Activated CD4-positive, alpha-beta T cell treated with anti-CD3 and anti-CD28 coated beads, Interleukin-2, amount 10 ng/mL, durations not matched to agents 7 days and 5 days (primary cell): ENCODE measurements at regions not wholly inside any gene's neighbourhood (a gene's known extent, or its start where the extent isn't known, plus 50 kb on each side); places are given as distances from the start of the nearest gene placed in this dataset.

ENCODE experiments used
- CTCF ChIA-PET: fragments of 350-600 bp; sonication (Branson Sonifier 250); formaldehyde crosslinking; loops from one replicate; lab custom pipeline; 2021; ENCODE audit warnings: antibody characterized with exemption; lab: Charles Lee
- POLR2A ChIA-PET: fragments of 350-600 bp; sonication (Branson Sonifier 250); formaldehyde crosslinking; loops from one replicate; lab custom pipeline; 2021; ENCODE audit warnings: antibody characterized with exemption; lab: Charles Lee
- DNase-seq: peaks from one replicate; pipeline ENCODE4 v3.0.0-alpha.2; 2020
- H3K27ac Mint-ChIP-seq: one replicate; pipeline ENCODE4 v1.8.0; 2021; ENCODE audit warnings: mild to moderate bottlenecking, moderate library complexity, mixed read lengths
- H3K27me3 Mint-ChIP-seq: one replicate; pipeline ENCODE4 v1.8.0; 2021; ENCODE audit warnings: mixed read lengths
- H3K36me3 Mint-ChIP-seq: one replicate; pipeline ENCODE4 v1.8.0; 2021; ENCODE audit warnings: low read depth, mixed read lengths
- H3K4me1 Mint-ChIP-seq: one replicate; pipeline ENCODE4 v1.8.0; 2021; ENCODE audit warnings: mixed read lengths
- H3K4me3 Mint-ChIP-seq: one replicate; pipeline ENCODE4 v1.8.0; 2021; ENCODE audit warnings: mild to moderate bottlenecking, moderate library complexity, mixed read lengths
- H3K9me3 Mint-ChIP-seq: one replicate; pipeline ENCODE4 v1.8.0; 2021; ENCODE audit warnings: mixed read lengths

DNA sequence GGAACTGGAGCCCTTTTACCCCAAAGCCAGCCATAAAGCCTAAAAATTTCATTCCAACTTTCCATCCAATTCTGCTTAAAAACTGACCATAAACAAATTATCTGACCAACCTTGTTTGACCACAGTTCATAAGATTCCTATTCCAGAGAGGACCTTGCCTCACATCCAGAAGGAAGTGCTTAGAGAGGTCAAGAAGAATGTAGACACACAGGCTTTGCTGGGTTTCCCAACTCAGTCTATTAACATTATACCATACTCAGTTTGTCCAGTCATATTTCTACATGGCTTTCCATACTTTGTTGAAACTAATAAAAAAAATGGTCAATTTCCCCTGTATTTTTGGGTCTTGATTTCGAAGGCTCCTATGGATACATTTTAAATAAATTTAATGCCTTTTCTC is 1522.5 kb downstream of the ARAP2 start:
- Mint-ChIP-seq H3K36me3 (no peaks in the 10 kb centered on the region), H3K9me3 (no peaks in the 10 kb centered on the region), H3K4me1 (no peaks in the 10 kb centered on the region), H3K4me3 (no peak overlapping the region), H3K27me3 (no peaks in the 10 kb centered on the region), H3K27ac (no peak overlapping the region)
- CTCF ChIA-PET: no interaction called here
- DNase-seq: no peak
- POLR2A ChIA-PET: no interaction called here

DNA sequence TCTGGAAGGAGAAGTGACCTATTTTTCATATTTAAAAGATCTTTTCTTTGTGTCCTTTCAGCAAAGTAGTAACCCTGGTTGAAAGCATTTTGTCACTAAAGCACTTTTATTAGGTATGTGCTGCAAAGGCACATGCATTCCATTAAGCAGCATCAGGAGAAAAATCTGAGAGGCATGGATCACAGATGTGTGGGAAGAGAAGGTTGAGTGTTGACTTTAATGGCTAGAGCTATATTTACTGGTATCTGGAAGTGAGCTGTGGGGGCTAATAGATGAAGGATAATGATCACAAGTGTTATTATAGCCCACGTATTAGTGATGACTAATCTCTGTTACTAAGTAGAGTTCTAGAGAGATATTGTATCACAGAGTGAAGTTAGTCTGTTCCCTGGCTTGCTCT is 1520.7 kb downstream of the ARAP2 start:
- no peak for DNase-seq
- H3K27me3 Mint-ChIP-seq: no peaks in the 10 kb centered on the region
- no peaks in the 10 kb centered on the region for H3K9me3 Mint-ChIP-seq
- ChIA-PET CTCF (no interaction called here), POLR2A (no interaction called here)
- no peak overlapping the region for H3K27ac Mint-ChIP-seq
- H3K4me1 Mint-ChIP-seq: no peaks in the 10 kb centered on the region
- H3K4me3 Mint-ChIP-seq: no peak overlapping the region
- no peaks in the 10 kb centered on the region for H3K36me3 Mint-ChIP-seq

DNA sequence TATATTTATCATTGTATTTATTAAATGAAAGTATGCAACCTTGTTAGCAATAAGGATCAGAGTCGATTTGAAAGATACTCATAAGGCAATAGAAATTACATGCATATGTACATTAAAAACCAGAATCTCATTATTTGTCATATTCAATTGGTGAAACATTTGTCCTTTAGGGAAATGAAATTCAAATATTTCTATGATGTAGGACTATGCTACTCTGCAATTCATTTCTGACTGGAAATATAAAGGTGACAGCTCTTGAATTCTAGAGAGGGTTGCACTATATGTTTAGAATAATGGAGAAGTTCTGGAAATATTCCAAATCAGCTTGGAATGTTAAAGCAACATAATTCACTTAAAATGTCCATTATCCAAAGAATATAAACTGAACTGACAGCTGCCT is 1519.8 kb downstream of the ARAP2 start:
- Mint-ChIP-seq H3K4me1 (no peaks in the 10 kb centered on the region), H3K4me3 (no peak overlapping the region), H3K27me3 (no peaks in the 10 kb centered on the region), H3K9me3 (no peaks in the 10 kb centered on the region), H3K27ac (no peak overlapping the region), H3K36me3 (no peaks in the 10 kb centered on the region)
- CTCF ChIA-PET: no interaction called here
- DNase-seq: no peak
- POLR2A ChIA-PET: no interaction called here

GRCh38 chr4:34731070-34731469 is 1513.2 kb downstream of the ARAP2 start:
- Mint-ChIP-seq H3K4me1 (no peaks in the 10 kb centered on the region), H3K9me3 (no peaks in the 10 kb centered on the region), H3K27ac (no peak overlapping the region), H3K36me3 (no peaks in the 10 kb centered on the region), H3K27me3 (no peaks in the 10 kb centered on the region), H3K4me3 (no peak overlapping the region)
- DNase-seq: no peak
- ChIA-PET CTCF (no interaction called here), POLR2A (no interaction called here)

GRCh38 chr4:34732176-34732950 is 1512.0 kb downstream of the ARAP2 start:
- Mint-ChIP-seq H3K27me3 (no peaks in the 10 kb centered on the region), H3K4me1 (no peaks in the 10 kb centered on the region), H3K9me3 (no peaks in the 10 kb centered on the region), H3K36me3 (no peaks in the 10 kb centered on the region), H3K4me3 (no peak overlapping the region), H3K27ac (no peak overlapping the region)
- POLR2A ChIA-PET: no interaction called here
- DNase-seq: no peak
- CTCF ChIA-PET: no interaction called here

- CTCF ChIA-PET: interaction anchor here (0.6 kb wide), 1 partner anchor 18 kb away, joined by 3 read pairs; no protein-coding TSS in a partner anchor
- no peak overlapping the region for H3K27ac Mint-ChIP-seq
- POLR2A ChIA-PET: no interaction called here
- no peaks in the 10 kb centered on the region for H3K4me1 Mint-ChIP-seq
- DNase-seq: no peak
- H3K9me3 Mint-ChIP-seq: no peaks in the 10 kb centered on the region
- H3K36me3 Mint-ChIP-seq: no peaks in the 10 kb centered on the region
- no peak overlapping the region for H3K4me3 Mint-ChIP-seq
- no peaks in the 10 kb centered on the region for H3K27me3 Mint-ChIP-seq
These were observed 1511.0 kb downstream of the ARAP2 start for GRCh38 chr4:34733185-34733941.

DNA sequence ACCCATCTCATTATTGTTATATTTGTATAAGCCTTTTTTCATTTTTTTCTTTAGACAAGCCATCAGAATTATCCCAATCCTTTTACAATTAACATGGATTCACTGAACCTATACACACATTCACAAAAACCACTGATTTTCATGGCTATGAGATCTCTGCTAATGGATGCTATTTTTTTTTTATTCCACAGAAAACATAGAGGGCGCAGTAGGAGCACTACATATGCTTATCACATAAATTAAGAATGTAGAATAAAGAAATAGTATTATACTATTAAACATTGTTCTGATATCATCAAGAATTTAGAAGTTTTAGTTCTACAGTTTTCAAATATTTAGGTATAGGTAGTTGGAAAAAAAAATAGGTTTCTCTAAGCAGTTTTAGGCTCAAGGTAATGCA is 1477.4 kb downstream of the ARAP2 start:
- Mint-ChIP-seq H3K36me3 (no peaks in the 10 kb centered on the region), H3K4me1 (no peaks in the 10 kb centered on the region), H3K9me3 (no peaks in the 10 kb centered on the region), H3K27me3 (no peaks in the 10 kb centered on the region), H3K4me3 (no peak overlapping the region), H3K27ac (no peak overlapping the region)
- no peak for DNase-seq
- POLR2A ChIA-PET: no interaction called here
- CTCF ChIA-PET: no interaction called here

GRCh38 chr4:34767407-34767806 is 1476.9 kb downstream of the ARAP2 start:
- no peaks in the 10 kb centered on the region for H3K4me1 Mint-ChIP-seq
- no peaks in the 10 kb centered on the region for H3K9me3 Mint-ChIP-seq
- ChIA-PET CTCF (no interaction called here), POLR2A (no interaction called here)
- no peaks in the 10 kb centered on the region for H3K36me3 Mint-ChIP-seq
- H3K4me3 Mint-ChIP-seq: no peak overlapping the region
- DNase-seq: no peak
- no peaks in the 10 kb centered on the region for H3K27me3 Mint-ChIP-seq
- no peak overlapping the region for H3K27ac Mint-ChIP-seq

GRCh38 chr4:34771632-34772031 is 1472.7 kb downstream of the ARAP2 start:
- no peaks in the 10 kb centered on the region for H3K27me3 Mint-ChIP-seq
- no peaks in the 10 kb centered on the region for H3K36me3 Mint-ChIP-seq
- no peak overlapping the region for H3K27ac Mint-ChIP-seq
- POLR2A ChIA-PET: no interaction called here
- DNase-seq: no peak
- no peaks in the 10 kb centered on the region for H3K4me1 Mint-ChIP-seq
- peaks cover 3% of the 10 kb centered on the region for H3K9me3 Mint-ChIP-seq
- H3K4me3 Mint-ChIP-seq: no peak overlapping the region
- CTCF ChIA-PET: no interaction called here

DNA sequence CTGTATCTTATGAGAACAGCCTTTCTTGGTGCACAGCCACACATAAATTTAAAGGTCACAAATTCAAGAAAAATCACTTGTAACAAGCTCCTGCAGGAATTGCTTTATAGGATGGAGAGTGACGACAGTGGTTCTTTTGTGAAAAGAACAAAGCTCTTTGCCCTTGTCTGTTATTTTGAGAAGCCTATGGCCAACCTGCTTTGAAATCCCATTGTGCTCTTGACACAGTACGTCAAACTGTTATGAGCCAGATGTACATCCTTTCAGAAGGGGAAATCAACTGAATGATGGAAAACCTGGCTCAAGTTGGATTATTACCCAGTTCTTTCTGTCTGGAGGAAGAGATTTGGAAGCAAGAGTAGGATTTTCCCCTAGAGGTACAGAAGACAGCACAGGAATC is 1454.2 kb downstream of the ARAP2 start:
- no peak overlapping the region for H3K27ac Mint-ChIP-seq
- no peak for DNase-seq
- H3K4me1 Mint-ChIP-seq: no peaks in the 10 kb centered on the region
- no peaks in the 10 kb centered on the region for H3K36me3 Mint-ChIP-seq
- CTCF ChIA-PET: no interaction called here
- POLR2A ChIA-PET: no interaction called here
- H3K27me3 Mint-ChIP-seq: no peaks in the 10 kb centered on the region
- H3K9me3 Mint-ChIP-seq: peaks cover 6% of the 10 kb centered on the region
- H3K4me3 Mint-ChIP-seq: no peak overlapping the region

GRCh38 chr4:34791209-34791608 is 1453.1 kb downstream of the ARAP2 start:
- POLR2A ChIA-PET: no interaction called here
- no peak overlapping the region for H3K4me3 Mint-ChIP-seq
- H3K27ac Mint-ChIP-seq: no peak overlapping the region
- H3K9me3 Mint-ChIP-seq: peaks cover 9% of the 10 kb centered on the region
- H3K4me1 Mint-ChIP-seq: no peaks in the 10 kb centered on the region
- CTCF ChIA-PET: no interaction called here
- H3K36me3 Mint-ChIP-seq: no peaks in the 10 kb centered on the region
- H3K27me3 Mint-ChIP-seq: no peaks in the 10 kb centered on the region
- no peak for DNase-seq

DNA sequence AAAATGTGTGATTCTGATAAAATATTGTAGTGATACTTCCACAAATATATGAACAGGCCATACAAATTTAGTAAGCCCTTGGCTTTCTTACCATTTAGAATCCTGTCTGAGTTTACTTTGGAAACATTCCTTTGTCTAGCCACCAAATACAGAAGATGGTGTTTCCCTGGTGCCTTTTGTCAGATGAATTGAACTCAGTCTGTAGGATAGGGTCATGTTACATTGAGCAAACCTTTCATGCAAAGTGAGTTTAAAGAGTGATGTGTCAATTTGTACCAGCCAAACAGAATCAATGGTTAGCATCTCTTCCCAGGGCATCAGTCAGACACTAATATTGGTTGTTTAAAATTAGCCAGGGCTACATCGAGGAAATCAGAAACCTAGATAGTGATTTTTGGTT is 1443.4 kb downstream of the ARAP2 start:
- no peak for DNase-seq
- peaks cover 14% of the 10 kb centered on the region for H3K9me3 Mint-ChIP-seq
- no peaks in the 10 kb centered on the region for H3K4me1 Mint-ChIP-seq
- POLR2A ChIA-PET: no interaction called here
- no peaks in the 10 kb centered on the region for H3K27me3 Mint-ChIP-seq
- no peaks in the 10 kb centered on the region for H3K36me3 Mint-ChIP-seq
- H3K27ac Mint-ChIP-seq: no peak overlapping the region
- H3K4me3 Mint-ChIP-seq: no peak overlapping the region
- CTCF ChIA-PET: no interaction called here

DNA sequence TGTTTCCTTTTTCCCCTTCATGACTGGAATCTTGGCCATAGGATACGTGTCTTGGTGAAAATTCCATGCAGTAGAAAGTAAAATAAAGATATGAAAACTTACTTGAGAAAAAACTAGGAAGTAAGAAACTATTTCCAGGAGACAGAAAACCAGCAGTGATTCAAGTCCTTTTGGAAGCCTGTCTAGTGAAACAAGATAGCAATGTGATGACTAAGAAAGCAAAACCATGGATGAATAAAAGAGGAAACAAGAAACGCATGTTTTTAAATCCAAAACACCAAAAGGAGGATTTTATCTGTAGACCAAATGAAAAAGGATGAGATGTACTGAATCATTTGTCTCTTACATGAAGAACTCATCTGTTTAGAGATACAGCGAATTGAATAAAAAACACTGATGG is 1430.0 kb downstream of the ARAP2 start:
- DNase-seq: no peak
- H3K27ac Mint-ChIP-seq: no peak overlapping the region
- H3K4me1 Mint-ChIP-seq: no peaks in the 10 kb centered on the region
- peaks cover 11% of the 10 kb centered on the region for H3K9me3 Mint-ChIP-seq
- no peaks in the 10 kb centered on the region for H3K27me3 Mint-ChIP-seq
- ChIA-PET POLR2A (no interaction called here), CTCF (no interaction called here)
- H3K36me3 Mint-ChIP-seq: no peaks in the 10 kb centered on the region
- H3K4me3 Mint-ChIP-seq: no peak overlapping the region
